NCI-H345 (cell line): ENCODE measurements at regions not wholly inside any gene's neighbourhood (a gene's known extent, or its start where the extent isn't known, plus 50 kb on each side); places are given as distances from the start of the nearest gene placed in this dataset.
"Not testable (repeated sequence)": the region's sequence is repeated elsewhere in the genome, so short reads cannot be mapped to it uniquely, and the experiment has no call there.

ENCODE experiments used
- DNase-seq: peaks from one replicate; lab custom pipeline; 2025; lab: John Stamatoyannopoulos, UW

DNA sequence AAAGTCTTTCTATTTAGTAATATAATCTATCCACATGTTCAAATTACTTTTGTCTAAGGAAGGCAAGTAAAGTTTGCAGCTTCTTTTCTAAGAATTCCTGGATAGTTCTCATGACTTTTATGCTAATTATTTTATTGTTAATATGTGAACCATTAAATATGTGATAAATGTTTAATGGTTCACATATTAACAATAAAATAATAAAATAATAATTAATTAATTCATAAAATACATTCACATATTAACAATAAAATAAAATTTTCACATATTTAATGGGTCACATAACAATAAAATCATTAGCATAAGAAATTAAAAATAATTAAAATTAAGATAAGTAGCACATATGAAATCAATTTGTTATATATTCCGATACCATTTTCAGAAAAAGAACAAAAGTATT lies 1352.4 kb downstream of the ARAP2 start:
- no peak for DNase-seq

DNA sequence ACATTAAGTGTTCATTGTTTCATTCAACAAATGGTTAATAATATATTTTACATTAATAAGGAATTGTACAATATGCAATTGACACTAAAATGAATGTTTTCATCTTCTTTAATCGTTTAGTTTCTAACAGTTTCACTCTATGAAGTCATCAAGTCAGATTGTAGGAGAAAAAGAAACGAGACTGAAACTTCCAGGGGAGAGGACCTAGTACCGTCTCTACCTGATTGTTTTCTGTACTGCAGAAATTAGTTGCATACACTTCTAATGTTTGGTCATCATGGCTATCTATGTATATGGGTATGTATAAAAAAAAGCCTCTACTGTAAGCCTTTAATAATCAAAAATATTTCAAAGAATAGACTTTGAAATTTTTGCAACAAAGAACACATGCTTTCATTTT lies 1350.9 kb downstream of the ARAP2 start:
- no peak for DNase-seq

DNA sequence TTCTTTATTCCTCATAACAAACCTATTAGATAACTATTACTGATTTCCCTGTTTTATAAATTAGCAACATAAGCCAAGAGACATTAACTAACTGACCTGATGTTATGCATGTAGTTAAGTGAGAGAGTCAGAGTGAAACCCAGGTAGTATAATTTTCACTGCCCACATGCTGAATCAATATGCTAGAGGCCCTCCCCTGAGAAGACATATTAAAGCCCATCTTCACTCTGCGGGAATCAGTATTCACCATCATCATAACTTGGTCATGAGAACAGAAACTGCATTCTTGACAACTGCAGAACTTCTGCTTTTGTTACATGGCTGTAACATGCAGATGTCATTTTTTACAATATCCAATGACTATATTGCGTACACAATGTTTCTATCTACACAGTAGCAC lies 1324.3 kb downstream of the ARAP2 start:
- DNase-seq = no peak

DNA sequence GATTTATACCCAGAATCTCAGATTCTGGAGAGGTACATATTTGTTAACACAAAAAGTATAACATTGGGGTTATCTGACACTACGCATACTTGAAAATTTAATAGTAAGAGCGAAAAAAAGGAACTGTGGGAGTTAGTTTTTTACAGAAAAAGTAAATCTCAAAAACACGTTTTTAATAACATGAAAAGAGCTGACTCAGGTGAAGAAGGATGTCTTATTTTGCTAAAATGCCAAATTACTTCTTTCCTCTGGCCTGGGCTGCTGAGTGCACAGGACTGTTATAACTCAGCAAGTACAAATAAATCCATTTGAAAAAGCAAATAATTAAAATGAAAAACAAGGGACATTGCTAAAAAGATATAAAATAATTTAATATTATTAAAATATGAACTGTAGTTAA lies 1322.9 kb downstream of the ARAP2 start:
- DNase-seq = no peak

DNA sequence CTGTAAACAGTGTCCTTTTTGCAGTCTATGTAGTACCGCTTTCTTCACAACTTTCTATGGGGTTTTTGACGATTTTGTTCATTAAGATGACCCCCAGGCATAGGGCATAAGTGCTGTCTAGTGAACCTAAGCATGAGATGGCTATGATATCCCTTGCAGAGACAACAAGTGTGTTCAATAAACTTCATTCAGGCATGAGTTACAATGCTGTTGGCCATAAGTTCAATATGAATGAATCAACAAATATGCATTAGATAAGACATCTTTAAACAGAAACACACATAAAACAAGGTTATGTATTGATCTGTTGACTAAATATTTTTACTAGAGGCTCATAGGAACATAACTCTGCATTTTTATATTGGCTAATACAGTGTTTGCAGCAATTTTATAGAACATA lies 1322.0 kb downstream of the ARAP2 start:
- DNase-seq = no peak

DNA sequence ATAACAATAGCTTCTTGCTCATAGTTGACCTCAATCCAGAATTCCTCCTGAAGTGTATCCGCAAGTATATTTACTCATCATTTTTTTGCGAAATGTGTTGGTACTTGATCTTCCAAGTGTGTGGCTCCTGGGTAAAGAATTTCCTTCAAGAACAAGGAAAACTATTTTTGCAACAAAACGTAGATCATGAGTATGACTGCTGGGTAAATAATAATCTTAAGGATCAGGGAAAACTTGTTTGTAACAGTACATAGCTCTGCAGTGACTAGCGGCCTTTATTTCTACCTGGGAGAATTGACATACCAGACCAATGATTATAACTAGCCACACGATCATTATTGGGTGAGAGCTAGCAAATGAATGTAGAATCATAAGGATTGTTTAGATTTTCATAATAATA lies 1311.7 kb downstream of the ARAP2 start:
- no peak for DNase-seq

DNA sequence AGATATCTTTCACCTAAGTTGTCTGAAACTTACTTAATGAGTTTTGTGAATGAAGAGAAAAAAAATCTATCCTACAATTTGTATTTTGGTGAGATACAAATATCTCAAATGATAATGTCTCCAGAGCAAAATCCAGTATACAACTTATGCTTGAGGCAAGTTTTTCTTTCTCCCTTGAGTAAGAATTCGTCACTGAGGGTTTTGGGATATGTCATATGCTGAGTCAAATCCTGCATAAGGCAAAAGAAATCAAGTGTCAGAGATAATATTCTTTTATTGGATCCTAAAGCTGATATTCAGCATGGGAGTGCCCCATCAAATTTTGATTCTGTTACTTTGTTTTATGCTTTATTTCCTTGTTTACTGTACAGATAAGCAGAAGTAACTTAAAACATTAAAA lies 1308.6 kb downstream of the ARAP2 start:
- no peak for DNase-seq

DNA sequence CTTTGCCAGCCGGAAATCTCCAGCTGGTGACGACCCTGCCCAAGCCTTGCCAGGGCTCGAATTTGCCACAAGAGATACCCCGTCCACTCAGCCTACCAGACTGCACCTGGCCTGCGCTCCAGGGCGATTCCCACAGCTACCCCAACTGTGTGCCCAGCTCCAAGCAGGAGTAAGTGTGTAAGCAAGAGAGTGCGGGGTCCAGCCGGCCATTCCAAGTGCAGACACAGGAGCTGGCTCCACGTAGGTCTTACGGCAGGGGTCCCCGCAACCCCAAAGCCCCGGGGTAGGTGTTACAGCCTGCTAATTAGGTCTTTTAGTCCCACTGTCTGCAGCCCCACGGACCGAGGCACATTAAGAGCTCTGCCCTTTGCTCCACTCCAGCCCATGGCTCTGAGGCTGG lies 1305.2 kb downstream of the ARAP2 start:
- no peak for DNase-seq

DNA sequence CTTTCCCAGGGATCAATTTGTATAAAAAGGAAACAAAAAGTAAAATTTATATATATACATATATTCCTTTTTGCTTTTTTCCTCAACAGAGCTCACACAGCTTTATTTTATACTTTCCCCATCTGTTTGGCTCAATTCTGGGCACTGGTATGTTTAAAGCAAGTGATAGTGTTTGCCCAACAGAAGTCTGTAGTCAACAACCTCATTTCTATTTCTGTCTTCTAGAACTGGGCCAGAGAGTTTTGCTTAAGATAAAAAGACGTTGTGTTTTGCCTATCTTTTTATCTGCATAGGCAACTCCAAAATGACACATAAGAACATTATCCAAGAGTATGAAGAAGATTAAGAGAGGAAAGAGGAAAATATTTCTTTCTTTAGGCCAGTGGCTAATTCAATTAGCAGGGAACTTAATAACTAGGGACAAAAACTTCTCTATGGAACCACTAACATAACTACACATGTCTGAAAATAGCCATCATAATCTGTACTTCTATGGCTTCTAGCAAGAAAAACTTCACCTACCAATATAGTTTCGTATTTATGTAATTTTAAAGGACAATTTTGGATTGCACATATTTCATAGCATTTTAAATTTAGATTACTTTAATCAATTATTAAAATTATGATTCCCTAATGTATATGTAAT lies 1300.5 kb downstream of the ARAP2 start:
- DNase-seq = no peak

DNA sequence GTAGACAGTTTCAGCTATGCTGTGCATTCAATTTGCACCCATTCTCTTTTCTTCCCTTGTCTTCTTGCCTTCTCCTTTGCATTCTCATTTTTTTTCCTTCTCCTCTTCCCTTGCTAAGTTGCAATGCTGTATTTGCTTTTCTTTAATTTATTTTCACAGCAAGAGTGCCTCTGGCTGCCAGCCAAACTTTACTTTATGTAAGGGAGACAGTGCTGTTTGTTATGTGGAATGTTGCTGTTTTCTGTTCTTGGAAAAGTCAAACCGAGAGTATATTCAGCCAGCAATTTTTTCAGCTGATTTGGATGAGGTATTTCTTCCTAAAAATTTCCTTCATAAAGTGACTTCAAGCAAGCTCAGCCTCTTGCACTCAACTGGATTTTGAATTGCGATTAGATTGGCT lies 1293.4 kb downstream of the ARAP2 start:
- peak; percentile 31 for DNase-seq

DNA sequence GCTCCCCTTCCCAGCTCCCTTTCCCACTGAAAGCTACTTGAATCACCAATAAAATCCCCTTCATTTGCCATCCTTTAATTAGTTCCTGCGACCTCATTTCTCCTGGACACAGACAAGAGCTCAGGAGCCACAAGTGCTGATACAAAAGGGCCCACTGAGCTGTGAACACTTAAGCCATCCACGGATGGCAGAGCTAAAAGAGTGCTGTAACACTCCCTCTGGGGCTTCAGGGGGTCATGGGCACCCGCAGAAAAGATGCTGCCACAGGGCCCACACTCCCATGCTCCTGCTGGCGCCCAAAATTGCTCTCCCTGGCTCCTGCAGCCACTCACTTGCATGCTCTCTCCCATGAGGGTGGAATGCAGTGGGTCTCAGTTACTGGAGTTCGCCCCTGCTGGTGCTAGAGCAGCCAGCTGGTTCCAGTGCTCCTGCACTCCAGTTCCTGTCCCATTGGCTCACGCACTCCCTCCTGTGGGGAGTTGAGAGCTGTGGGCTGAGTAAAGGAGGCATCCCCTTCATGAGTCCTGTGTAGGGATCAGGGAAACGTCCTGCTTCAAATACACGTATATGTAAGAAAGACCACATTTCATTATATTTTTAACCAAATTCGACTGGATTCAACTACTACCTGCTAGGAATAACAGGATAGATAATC lies 1291.0 kb downstream of the ARAP2 start:
- no peak for DNase-seq

DNA sequence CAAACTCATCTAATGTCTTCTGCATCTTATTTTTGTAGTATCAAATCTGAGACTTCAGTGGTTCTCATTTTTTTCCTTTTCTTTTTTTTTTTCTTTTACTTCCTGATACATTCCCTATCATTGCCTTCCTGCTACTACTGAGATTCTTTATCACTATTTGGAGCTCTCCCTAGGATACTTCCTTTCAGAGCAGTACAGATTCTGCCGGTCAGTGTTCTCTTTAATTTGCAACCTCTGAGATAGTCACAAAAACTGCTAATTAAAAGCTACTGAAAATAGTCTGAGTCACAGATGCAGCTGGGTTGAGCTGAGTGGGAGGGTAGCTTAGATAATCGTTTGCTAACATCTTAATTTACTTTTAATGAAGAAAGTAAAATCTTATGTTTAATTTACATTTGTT lies 1279.7 kb downstream of the ARAP2 start:
- DNase-seq = no peak

DNA sequence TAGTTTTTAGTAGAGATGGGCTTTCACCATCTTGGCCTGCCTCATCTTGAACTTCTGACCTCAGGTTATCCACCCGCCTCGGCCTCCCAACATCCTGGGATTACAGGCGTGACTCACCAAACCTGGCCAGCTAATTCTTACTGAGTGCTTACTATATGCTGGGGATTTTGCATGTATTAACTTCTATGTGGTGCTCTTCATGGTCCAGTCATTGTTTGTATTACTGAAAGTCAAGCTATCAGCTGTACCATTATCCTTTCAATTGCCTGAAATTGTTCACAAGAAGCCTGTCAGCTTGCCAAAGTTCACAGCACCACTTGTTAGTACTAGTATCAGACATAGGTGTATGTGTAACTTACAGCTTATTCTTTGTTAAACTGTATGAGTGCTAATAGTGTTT lies 1272.1 kb downstream of the ARAP2 start:
- no peak for DNase-seq

DNA sequence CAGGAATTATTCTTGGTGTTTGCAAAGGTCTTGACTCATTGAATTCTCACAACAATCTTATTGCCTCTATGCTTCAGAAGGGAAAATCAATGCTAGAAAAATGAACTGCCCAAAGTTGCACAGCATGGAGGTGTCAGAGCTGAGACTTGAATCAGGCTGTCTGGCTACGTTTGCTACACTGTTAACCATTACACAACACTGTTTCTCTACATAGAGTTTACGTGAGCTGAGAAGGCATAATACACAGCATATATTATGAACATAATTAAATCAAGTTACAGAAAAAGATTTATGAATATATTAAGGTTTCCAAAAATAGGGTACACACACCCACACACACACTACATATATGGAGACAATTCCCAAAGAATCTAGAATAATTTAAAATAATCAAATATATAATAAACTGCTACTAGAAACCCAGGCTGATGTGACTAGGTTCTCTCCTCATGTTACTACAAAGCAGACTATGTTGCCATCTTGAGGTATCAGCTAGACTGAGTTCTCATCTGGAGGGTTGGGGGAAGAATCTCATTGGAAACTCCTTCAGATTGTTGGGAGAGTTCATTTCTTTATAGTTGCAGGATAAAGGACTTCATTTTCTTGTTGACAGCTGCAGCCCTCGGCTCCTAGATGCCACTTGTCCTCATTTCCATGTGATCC lies 1270.5 kb downstream of the ARAP2 start:
- DNase-seq = no peak

DNA sequence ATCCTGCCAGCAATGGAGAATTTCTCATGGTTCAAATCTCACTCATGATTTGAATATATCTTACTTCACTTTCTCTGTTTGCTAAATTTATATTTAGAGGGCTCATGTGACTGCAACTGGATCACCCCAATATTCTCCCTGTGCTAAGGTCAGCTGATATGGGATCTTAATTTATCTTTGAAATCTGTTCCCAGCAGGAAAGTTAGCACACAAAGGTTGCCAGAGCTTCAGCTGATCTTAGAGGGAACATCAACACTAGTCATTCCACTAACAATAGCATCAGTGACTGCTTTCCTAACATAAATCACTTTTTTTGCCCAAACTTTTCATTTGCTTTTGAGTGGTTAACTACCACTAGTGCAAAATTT lies 1270.0 kb downstream of the ARAP2 start:
- DNase-seq = no peak

DNA sequence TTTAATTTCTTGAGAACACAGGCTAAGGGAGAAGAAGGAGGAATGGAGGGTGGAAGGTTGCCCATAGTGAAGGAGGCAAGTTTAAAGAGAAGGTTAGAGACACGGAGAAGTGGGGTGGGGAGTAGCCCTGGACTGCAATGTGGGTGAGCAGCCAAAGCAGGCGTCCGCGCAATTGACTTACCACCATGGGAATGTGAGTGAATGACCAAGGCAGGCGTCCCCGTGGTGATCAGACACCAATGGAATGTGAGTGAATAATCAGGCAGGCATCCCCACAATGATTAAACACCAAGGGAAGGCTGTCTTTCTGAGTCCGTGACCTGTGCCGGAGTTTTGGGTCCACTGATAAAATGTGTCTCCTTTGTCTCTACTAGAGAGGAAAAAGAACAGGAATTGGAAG lies 1223.1 kb downstream of the ARAP2 start:
- not testable (repeated sequence) for DNase-seq

DNA sequence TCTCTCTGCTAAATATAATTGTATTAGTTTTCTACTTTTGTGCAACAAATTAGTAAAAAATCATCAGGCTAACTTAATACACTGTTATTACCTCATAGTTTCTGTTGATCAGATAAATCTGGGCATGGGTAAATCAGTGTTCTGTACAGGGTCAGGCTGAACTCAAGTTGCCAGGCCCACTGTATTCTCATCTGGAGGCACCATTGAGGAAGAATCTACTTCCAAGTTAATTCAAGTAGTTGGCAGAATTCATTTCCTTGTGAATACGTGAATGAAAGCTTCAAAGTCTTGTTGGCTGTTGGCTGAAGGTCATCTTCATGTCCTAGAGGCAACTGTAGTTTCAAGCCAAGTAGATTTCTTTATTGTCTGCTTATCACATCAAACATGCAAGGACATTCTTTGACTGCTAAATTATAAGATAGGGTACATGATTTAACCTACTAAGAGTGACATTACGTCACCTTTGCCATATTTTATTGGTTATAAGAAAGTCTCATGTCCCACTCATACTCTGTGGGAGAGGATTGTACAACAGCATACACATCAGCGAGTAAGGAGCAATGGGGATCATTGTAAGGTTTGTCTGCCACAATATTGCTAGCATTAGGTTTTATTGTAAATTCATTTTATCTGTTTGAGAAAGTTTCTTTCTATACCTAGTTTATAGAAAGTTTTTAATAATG lies 1219.0 kb downstream of the ARAP2 start:
- DNase-seq = no peak

DNA sequence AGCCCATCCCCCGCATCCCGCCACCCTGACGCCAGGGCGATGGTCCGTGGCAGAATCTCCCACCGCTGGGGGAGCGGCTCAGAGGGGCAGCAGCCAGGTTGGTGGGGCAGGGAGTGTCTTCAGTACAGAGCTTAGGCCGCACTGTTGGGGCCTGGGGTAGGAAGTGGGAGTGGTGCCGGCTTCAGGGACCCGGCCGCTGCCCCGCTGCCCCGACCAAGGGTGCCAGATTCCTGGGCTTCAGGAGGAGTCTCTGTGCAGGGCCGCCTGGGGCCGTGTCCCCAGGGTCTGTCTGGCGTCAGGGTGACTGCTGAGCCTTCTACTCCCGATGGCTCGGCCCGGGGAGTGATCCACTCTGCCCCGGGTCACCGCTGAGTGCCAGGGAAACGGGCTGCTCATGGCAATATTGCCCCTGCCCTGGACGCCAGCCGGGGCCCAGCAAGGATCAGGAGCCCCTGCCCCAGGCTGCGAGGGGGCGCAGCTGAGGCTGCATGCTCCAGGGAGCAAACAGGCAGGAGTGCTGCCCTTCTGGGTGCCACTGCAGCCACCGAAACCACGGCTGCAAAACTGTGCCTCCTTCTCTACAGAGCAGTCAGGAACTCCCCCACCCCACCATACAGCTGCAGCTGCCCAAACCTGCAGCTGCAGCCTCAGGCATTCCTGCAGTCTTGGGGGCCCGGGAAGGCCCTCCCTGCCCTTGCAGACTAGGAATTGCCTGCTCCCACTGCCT lies 1206.1 kb downstream of the ARAP2 start:
- no peak for DNase-seq

DNA sequence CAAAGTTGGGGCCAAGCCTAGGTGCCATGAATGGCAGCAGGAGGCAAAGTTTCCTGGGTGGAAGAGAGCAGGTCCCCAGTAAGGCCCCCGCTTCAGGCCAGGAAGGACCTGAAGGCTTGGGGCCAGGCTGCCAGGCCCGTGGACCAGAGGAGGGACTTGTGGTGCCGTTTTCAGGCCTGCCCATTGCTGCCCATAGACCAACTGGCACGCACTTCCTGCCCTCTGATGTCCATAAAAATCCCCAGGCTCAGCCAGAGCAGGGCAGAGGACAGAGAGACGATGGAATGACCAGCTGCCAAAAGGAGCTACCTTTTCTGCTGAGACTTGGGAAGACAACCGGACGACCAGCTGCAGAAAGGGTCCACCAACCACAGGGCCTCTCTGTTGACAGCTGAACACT lies 1205.5 kb downstream of the ARAP2 start:
- DNase-seq = no peak

DNA sequence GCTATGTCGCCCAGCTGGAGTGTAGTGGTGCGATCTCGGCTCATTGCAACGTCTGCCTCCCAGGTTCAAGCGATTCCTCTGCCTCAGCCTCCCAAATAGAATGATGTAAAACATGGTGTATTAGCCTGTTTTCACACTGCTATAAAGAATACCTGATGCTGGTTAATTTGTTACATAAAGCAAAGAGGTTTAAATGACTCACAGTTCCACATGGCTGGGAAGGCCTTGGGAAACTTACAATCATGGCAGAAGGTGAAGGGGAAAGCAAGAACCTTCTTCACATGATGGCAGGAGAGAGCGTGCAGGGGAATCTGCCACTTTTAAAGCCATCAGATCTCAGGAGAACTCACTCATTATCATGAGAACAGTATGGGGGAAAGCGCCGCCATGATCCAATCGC lies 1191.8 kb downstream of the ARAP2 start:
- no peak for DNase-seq

DNA sequence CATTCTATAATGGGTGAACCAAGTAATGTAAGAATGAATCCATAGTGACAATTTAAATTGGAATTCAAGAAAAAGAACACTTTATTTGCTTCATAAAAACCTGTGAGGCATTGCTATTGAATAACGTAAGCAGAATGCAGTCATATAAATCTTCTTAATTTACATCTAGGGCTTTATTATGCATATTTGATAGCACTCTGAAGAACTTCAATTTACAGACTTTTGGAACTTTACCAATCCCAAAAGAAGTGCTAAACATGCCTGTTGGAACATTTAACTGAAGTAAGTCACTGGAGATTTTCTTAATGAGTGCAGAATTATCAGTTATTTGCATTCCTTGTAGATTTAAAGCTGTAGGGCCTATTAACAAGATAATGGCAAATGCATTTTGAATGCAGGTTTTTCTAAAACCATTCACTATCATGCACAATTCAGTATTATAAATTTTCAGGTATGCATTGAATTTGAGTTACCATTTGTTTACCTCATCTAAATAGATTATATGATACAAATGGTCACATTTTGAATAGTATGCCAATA lies 1181.2 kb downstream of the ARAP2 start:
- DNase-seq = no peak

DNA sequence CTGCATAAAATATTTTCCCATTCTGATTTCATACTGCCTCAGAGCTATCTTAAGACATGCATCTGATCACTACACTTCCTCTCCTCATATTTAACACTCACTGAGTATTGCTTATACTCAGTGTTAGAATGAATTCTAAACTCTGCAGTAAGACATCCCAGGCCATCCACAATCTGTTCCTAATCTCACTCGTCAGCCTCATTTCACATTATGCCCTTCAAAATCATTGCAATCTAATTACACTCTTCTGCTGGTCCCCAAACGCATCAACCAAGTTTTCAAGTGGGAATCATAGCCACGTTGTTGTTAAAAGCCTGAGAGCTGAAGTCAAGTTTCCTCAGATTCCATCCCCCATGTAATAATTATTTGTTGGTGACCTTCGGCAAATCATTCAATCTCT lies 1177.9 kb downstream of the ARAP2 start:
- no peak for DNase-seq
